ENCODE measurements at regions not wholly inside any gene's neighbourhood (a gene's known extent, or its start where the extent isn't known, plus 50 kb on each side); places are given as distances from the start of the nearest gene placed in this dataset.

GRCh38 chr2:220346919-220347318 lies 719.5 kb downstream of the SLC4A3 start:
- Histone ChIP-seq H3K27ac (ENCODE audit: insufficient read length, low read depth, low read length) (no peak overlapping the region), H3K4me1 (ENCODE audit: insufficient read depth, low read length) (no peaks in the 10 kb centered on the region), H3K9ac (ENCODE audit: extremely low read depth, insufficient read length, low read length) (no peak overlapping the region), H2AFZ (ENCODE audit: low read length) (no peak overlapping the region), H4K5ac (ENCODE audit: insufficient read length, low read depth, low read length) (no peak overlapping the region), H2AK5ac (ENCODE audit: insufficient read length, low read length) (no peak overlapping the region), H3K14ac (ENCODE audit: insufficient read depth, low read length) (no peak overlapping the region), H3K9me3 (ENCODE audit: control insufficient read depth, low read depth, low read length) (no peaks in the 10 kb centered on the region), H3K27me3 (ENCODE audit: insufficient read depth, low read length) (no peaks in the 10 kb centered on the region), H3K23ac (ENCODE audit: insufficient read length, low read depth, low read length) (no peak overlapping the region), H3K23me2 (ENCODE audit: insufficient read length, low read depth, low read length, poor library complexity, severe bottlenecking) (no peaks in the 10 kb centered on the region), H4K91ac (ENCODE audit: insufficient read length, low read depth, low read length) (no peak overlapping the region), H2BK5ac (ENCODE audit: insufficient read length, low read length) (no peak overlapping the region), H3K79me1 (ENCODE audit: insufficient read depth, low read depth, low read length, poor library complexity, severe bottlenecking) (no peaks in the 10 kb centered on the region), H3K18ac (ENCODE audit: insufficient read length, low read depth, low read length) (no peak overlapping the region), H2BK15ac (ENCODE audit: low read depth, low read length) (no peak overlapping the region), H3K4ac (ENCODE audit: low read depth, low read length) (no peak overlapping the region), H3T11ph (ENCODE audit: low read length) (no peak overlapping the region), H3K4me2 (ENCODE audit: insufficient read depth, insufficient read length, low read length) (no peak overlapping the region), H3K56ac (ENCODE audit: insufficient read length, low read depth, low read length) (no peak overlapping the region), H3K79me2 (ENCODE audit: insufficient read depth, low read length) (no peaks in the 10 kb centered on the region), H4K8ac (replicated peaks; ENCODE audit: insufficient read length, low read depth, low read length) (no peak overlapping the region), H4K20me1 (ENCODE audit: control insufficient read depth, insufficient read depth, insufficient read length) (no peaks in the 10 kb centered on the region), H2BK120ac (ENCODE audit: low read depth, low read length, poor library complexity, severe bottlenecking) (no peak overlapping the region), H2BK20ac (ENCODE audit: low read depth, low read length, poor library complexity, severe bottlenecking) (no peak overlapping the region), H2BK12ac (ENCODE audit: insufficient read length, low read depth, low read length) (no peak overlapping the region)
- H3K36me3 Mint-ChIP-seq (ENCODE audit: insufficient read depth in 1 of 3, low read depth in 3 of 3): no peaks in the 10 kb centered on the region; a peak in 1 of 7 replicates
- H3K27me3 Mint-ChIP-seq (ENCODE audit: low read depth): no peaks in the 10 kb centered on the region
- no peak overlapping the region for H3K27ac Mint-ChIP-seq
- H3K4me3 Mint-ChIP-seq: no peak overlapping the region
- TF ChIP-seq CTCF (conservative IDR thresholded peaks at IDR 0.05): no peak
- WGBS (ENCODE audit: extremely low coverage, insufficient read length, low lambda C conversion rate): no CpG with 5 or more reads among the region's 1 CpG
- no peaks in the 10 kb centered on the region for H3K9me3 Mint-ChIP-seq
- peaks cover 2 to 4% of the 10 kb centered on the region in 2 experiments; a peak in 1 of 4 replicates for H3K4me1 Mint-ChIP-seq
- no peak for DNase-seq
